ENCODE measurements at regions not wholly inside any gene's neighbourhood (a gene's known extent, or its start where the extent isn't known, plus 50 kb on each side); places are given as distances from the start of the nearest gene placed in this dataset.

- TF ChIP-seq CTCF (IDR thresholded peaks at IDR 0.05; ENCODE audit: insufficient read depth, low read length, poor library complexity, severe bottlenecking) (no peak), EZH2phosphoT487 (conservative IDR thresholded peaks at IDR 0.05; ENCODE audit: low read length) (no peak)
Measured at GRCh38 chr5:155726267-155726666, 600.7 kb upstream of the SGCD start.
